Hepatocyte (in vitro differentiated cells): ENCODE measurements at regions not wholly inside any gene's neighbourhood (a gene's known extent, or its start where the extent isn't known, plus 50 kb on each side); places are given as distances from the start of the nearest gene placed in this dataset. TPM values are rescaled to one million over a fixed set of nuclear protein-coding genes. Genes with fewer than 3 reads are reported as not detected.

Experiments used
- DNase-seq: peaks from one replicate; pipeline ENCODE4 v3.0.0-alpha.2; 2016; ENCODE audit warnings: low spot score
- H2AFZ ChIP-seq: fragments of 200-600 bp; sonication (generic); 2 replicates; pipeline ENCODE4 v1.6.0; 2016; ENCODE audit warnings: antibody characterized with exemption, mild to moderate bottlenecking
- H3K27ac ChIP-seq: fragments of 200-600 bp; sonication (generic); 2 replicates; pipeline ENCODE4 v1.5.1; 2016; ENCODE audit warnings: mild to moderate bottlenecking
- H3K27me3 ChIP-seq: fragments of 200-600 bp; sonication (generic); 2 replicates; pipeline ENCODE4 v1.6.1; 2016
- H3K36me3 ChIP-seq: fragments of 200-600 bp; sonication (generic); replicated peaks from 2 replicates; pipeline ENCODE4 v1.5.1; 2016; ENCODE audit warnings: low read depth; ENCODE audit not compliant: insufficient read depth
- H3K4me1 ChIP-seq: fragments of 200-600 bp; sonication (generic); 2 replicates; pipeline ENCODE4 v1.5.1; 2016; ENCODE audit warnings: mild to moderate bottlenecking, moderate library complexity; ENCODE audit not compliant: insufficient read depth
- H3K4me2 ChIP-seq: fragments of 200-600 bp; sonication (generic); 2 replicates; pipeline ENCODE4 v1.6.0; 2016
- H3K4me3 ChIP-seq: fragments of 200-600 bp; sonication (generic); 2 replicates; pipeline ENCODE4 v1.5.1; 2016; ENCODE audit warnings: mild to moderate bottlenecking
- H3K79me2 ChIP-seq: fragments of 200-600 bp; sonication (generic); 2 replicates; pipeline ENCODE4 v1.6.0; 2017; ENCODE audit warnings: mild to moderate bottlenecking
- H3K9me2 ChIP-seq: fragments of 200-600 bp; sonication (generic); replicated peaks from 2 replicates; pipeline ENCODE4 v1.6.0; 2017; ENCODE audit warnings: mild to moderate bottlenecking; ENCODE audit not compliant: insufficient read depth
- H3K9me3 ChIP-seq: fragments of 200-600 bp; sonication (generic); 2 replicates; pipeline ENCODE4 v1.5.1; 2016; ENCODE audit warnings: low read depth, mild to moderate bottlenecking
- H4K20me1 ChIP-seq: fragments of 200-600 bp; sonication (generic); 2 replicates; pipeline ENCODE4 v1.6.0; 2016; ENCODE audit warnings: mild to moderate bottlenecking; ENCODE audit not compliant: insufficient read depth, poor library complexity, severe bottlenecking
- EZH2 ChIP-seq: fragments of 200-600 bp; sonication (generic); IDR thresholded peaks from 2 replicates; pipeline ENCODE4 v1.6.1; 2016; ENCODE audit warnings: antibody characterized with exemption, mild to moderate bottlenecking, borderline replicate concordance
- EZH2phosphoT487 ChIP-seq: fragments of 200-600 bp; sonication (generic); IDR thresholded peaks from one replicate; pipeline ENCODE4 v1.6.1; 2018; ENCODE audit warnings: antibody characterized with exemption, mild to moderate bottlenecking, low read depth, moderate library complexity; ENCODE audit not compliant: unreplicated experiment, severe bottlenecking
- WGBS: methylation state at CpG from one replicate; pipeline ENCODE4 v1.1.6; 2016; ENCODE audit warnings: low lambda C conversion rate; ENCODE audit errors: missing lambda C conversion rate; 5-methylcytosine and 5-hydroxymethylcytosine counted together
- small RNA-seq: library from RNA; depleted of rRNA; stranded (forward); fragments of <200 nt; gene quantifications from one replicate; pipeline ENCODE3, GENCODE V24; 2014
- TF ChIP-seq, protein P1 (sequence below): fragments of 200-600 bp; sonication (generic); IDR thresholded peaks from 2 replicates; pipeline ENCODE4 v1.5.1; 2016; ENCODE audit warnings: antibody characterized with exemption, mild to moderate bottlenecking; ENCODE audit not compliant: poor library complexity

GRCh38 chr7:13834328-13834761 lies 155.1 kb downstream of the ETV1 start:
- H3K4me2 ChIP-seq = no peak overlapping the region
- H4K20me1 ChIP-seq = no peaks in the 10 kb centered on the region
- TF ChIP-seq EZH2 (no peak), EZH2phosphoT487 (no peak)
- TF ChIP-seq, protein P1, sequence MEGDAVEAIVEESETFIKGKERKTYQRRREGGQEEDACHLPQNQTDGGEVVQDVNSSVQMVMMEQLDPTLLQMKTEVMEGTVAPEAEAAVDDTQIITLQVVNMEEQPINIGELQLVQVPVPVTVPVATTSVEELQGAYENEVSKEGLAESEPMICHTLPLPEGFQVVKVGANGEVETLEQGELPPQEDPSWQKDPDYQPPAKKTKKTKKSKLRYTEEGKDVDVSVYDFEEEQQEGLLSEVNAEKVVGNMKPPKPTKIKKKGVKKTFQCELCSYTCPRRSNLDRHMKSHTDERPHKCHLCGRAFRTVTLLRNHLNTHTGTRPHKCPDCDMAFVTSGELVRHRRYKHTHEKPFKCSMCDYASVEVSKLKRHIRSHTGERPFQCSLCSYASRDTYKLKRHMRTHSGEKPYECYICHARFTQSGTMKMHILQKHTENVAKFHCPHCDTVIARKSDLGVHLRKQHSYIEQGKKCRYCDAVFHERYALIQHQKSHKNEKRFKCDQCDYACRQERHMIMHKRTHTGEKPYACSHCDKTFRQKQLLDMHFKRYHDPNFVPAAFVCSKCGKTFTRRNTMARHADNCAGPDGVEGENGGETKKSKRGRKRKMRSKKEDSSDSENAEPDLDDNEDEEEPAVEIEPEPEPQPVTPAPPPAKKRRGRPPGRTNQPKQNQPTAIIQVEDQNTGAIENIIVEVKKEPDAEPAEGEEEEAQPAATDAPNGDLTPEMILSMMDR = no peak
- H2AFZ ChIP-seq = no peak overlapping the region
- no peaks in the 10 kb centered on the region for H3K9me2 ChIP-seq
- H3K9me3 ChIP-seq = no peaks in the 10 kb centered on the region
- peaks cover 2% of the 10 kb centered on the region for H3K4me1 ChIP-seq
- no peak for DNase-seq
- H3K4me3 ChIP-seq = no peak overlapping the region
- H3K27ac ChIP-seq = no peak overlapping the region
- WGBS = 67% methylated on average over 6 of the region's 6 CpGs
- H3K36me3 ChIP-seq = no peaks in the 10 kb centered on the region
- H3K79me2 ChIP-seq = no peaks in the 10 kb centered on the region
- no peaks in the 10 kb centered on the region for H3K27me3 ChIP-seq

DNA sequence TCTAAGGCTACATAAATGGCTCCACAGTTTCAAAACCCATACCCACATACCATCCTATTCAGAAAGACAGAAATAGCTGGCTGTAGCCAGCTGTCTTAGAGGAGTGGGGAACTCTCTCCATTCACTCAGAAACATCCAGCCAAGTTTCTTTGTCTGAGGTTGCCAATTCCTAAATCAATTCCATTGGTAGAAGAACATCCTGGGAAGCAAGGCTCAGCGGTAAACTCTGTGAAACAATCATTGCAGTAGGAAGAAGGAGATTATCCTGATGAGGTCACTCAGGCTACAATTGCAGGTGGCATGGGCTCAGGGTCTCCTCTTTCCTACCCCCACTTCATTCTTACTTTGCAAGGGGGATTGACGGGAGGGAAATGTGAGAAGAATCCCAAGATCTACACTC lies 154.0 kb downstream of the ETV1 start:
- H4K20me1 ChIP-seq = no peaks in the 10 kb centered on the region
- H3K36me3 ChIP-seq = no peaks in the 10 kb centered on the region
- H3K9me3 ChIP-seq = no peaks in the 10 kb centered on the region
- peaks cover 9% of the 10 kb centered on the region for H3K4me1 ChIP-seq
- no peaks in the 10 kb centered on the region for H3K27me3 ChIP-seq
- no peaks in the 10 kb centered on the region for H3K79me2 ChIP-seq
- H2AFZ ChIP-seq = no peak overlapping the region
- no peak overlapping the region for H3K27ac ChIP-seq
- no peak overlapping the region for H3K4me2 ChIP-seq
- no peak overlapping the region for H3K4me3 ChIP-seq
- no peaks in the 10 kb centered on the region for H3K9me2 ChIP-seq
- 61% methylated on average over 2 of the region's 2 CpGs for WGBS
- TF ChIP-seq, protein P1 = no peak
- TF ChIP-seq EZH2phosphoT487 (no peak), EZH2 (no peak)
- DNase-seq = no peak

- Histone ChIP-seq H3K9me2 (no peaks in the 10 kb centered on the region), H3K27ac (no peak overlapping the region), H3K36me3 (no peaks in the 10 kb centered on the region), H3K79me2 (no peaks in the 10 kb centered on the region), H2AFZ (no peak overlapping the region), H3K4me2 (no peak overlapping the region), H3K4me3 (no peak overlapping the region), H3K4me1 (peaks cover 9% of the 10 kb centered on the region), H4K20me1 (no peaks in the 10 kb centered on the region), H3K9me3 (no peaks in the 10 kb centered on the region), H3K27me3 (no peaks in the 10 kb centered on the region)
- DNase-seq = no peak
- TF ChIP-seq EZH2 = no peak
- TF ChIP-seq, protein P1 = no peak
- no peak for TF ChIP-seq EZH2phosphoT487
- WGBS = 55% methylated on average over 1 of the region's 1 CpG
Observed at GRCh38 chr7:13839063-13839462, 150.4 kb downstream of the ETV1 start.

Small RNA genes lying in the stretch of these regions (small RNA-seq; reads per million reads assigned to genes)
- not detected for gene RN7SKP228
